Fibroblast of the aortic adventitia (primary cell): ENCODE measurements at regions not wholly inside any gene's neighbourhood (a gene's known extent, or its start where the extent isn't known, plus 50 kb on each side); places are given as distances from the start of the nearest gene placed in this dataset.
"Not testable (repeated sequence)": the region's sequence is repeated elsewhere in the genome, so short reads cannot be mapped to it uniquely, and the experiment has no call there.

Experiments used
- DNase-seq: peaks from one replicate; pipeline ENCODE4 v3.0.0-alpha.2; 2010; ENCODE audit warnings: low read depth
- H3K4me3 ChIP-seq: 2 replicates; pipeline ENCODE4 v1.5.1; 2011; ENCODE audit warnings: low read depth, mild to moderate bottlenecking, control low read depth, low read length, moderate library complexity
- TF ChIP-seq, protein P1 (sequence below): IDR thresholded peaks from 2 replicates; pipeline ENCODE4 v1.5.1; 2011; ENCODE audit warnings: mild to moderate bottlenecking, low read length, control low read depth, inconsistent platforms; ENCODE audit not compliant: insufficient read depth

DNA sequence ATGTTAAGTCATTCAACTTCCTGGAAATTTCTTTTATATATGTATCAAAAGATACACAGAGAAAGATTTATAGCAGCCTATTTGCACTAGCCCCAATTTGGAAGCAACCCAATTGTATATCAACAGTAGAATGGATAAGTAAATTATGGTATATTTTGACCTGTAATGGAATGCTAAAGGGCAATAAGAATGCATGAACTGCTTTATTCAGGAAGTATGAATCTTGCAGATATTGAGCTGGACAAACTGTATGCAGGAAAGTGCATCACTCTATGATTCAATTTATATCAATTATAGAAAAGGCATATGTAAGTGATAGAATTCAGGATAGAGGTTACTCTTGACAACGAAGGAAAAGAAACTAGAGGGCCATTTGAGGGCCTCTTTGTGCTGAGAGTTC is 913.1 kb upstream of the FBXO33 start:
- no peak overlapping the region for H3K4me3 ChIP-seq
- no peak for DNase-seq
- TF ChIP-seq, protein P1, sequence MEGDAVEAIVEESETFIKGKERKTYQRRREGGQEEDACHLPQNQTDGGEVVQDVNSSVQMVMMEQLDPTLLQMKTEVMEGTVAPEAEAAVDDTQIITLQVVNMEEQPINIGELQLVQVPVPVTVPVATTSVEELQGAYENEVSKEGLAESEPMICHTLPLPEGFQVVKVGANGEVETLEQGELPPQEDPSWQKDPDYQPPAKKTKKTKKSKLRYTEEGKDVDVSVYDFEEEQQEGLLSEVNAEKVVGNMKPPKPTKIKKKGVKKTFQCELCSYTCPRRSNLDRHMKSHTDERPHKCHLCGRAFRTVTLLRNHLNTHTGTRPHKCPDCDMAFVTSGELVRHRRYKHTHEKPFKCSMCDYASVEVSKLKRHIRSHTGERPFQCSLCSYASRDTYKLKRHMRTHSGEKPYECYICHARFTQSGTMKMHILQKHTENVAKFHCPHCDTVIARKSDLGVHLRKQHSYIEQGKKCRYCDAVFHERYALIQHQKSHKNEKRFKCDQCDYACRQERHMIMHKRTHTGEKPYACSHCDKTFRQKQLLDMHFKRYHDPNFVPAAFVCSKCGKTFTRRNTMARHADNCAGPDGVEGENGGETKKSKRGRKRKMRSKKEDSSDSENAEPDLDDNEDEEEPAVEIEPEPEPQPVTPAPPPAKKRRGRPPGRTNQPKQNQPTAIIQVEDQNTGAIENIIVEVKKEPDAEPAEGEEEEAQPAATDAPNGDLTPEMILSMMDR = no peak

DNA sequence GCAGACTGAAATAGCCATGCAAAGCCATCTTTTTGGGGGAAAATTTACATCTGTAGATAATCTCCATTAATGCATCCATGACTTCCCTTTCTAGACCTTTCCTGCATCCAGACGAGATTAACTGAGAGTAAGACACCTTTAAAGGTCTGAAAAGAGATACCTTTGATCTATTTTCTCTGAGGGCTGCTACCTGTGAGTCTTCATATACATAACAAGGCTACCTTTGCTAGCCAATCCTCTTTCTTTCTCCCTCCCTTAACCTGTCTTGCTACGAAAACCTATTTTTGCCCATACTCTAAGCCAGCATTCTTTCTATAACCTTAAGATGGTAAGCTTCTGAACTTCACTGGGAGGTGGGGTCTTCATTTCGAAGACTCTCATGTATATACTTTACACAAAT is 908.5 kb upstream of the FBXO33 start:
- DNase-seq = no peak
- TF ChIP-seq, protein P1 = no peak
- H3K4me3 ChIP-seq = no peak overlapping the region

DNA sequence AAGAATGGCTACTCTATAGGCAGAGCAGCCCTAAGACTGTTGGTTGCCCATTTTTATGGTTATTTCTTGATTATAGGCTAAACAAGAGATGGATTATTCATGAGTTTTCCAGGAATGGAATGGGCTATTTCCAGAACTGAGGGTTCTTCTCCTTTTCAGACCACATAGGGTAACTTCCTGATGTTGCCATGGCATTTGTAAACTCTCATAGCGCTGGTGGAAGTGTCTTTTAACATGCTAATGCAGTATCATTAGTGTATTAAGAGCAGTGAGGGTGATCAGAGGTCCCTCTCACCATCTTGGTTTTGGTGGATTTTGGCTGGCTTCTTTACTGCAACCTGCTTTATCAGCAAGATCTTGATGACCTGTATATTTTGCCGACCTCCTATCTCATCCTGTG is 904.6 kb upstream of the FBXO33 start:
- no peak for DNase-seq
- TF ChIP-seq, protein P1 = no peak
- H3K4me3 ChIP-seq = no peak overlapping the region

DNA sequence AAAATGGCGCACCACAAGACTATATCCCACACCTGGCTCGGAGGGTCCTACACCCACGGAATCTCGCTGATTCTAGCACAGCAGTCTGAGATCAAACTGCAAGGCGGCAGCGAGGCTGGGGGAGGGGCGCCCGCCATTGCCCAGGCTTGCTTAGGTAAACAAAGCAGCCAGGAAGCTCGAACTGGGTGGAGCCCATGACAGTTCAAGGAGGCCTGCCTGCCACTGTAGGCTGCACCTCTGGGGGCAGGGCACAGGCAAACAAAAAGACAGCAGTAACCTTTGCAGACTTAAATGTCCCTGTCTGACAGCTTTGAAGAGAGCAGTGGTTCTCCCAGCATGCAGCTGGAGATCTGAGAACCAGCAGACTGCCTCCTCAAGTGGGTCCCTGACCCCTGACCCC is 894.3 kb upstream of the FBXO33 start:
- DNase-seq, H3K4me3 ChIP-seq: not testable (repeated sequence)

DNA sequence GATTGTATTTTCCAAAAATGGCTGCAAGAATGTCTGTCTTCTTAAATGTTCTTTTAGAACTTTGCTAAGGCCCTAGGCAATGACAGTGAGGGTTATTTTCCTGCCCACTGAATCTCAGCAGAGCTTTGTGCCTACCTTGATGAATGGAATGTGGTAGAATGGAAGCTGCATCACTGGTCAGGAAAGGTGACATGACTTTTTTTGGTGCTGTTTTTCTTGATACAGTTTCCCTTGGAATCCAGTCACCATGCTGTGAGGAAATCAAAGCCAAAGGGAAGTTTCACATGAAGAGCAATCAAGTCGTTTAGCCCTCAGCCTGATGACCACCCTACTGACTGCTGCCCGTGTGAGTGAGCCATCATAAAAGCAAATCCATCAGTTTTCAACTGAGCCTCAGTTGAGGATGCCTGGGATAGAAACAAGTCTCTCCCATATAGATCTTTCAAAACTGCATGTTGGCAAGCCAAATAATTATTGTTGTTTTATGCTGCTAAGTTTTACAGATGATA is 886.0 kb upstream of the FBXO33 start:
- TF ChIP-seq, protein P1 = no peak
- no peak overlapping the region for H3K4me3 ChIP-seq
- DNase-seq = no peak

DNA sequence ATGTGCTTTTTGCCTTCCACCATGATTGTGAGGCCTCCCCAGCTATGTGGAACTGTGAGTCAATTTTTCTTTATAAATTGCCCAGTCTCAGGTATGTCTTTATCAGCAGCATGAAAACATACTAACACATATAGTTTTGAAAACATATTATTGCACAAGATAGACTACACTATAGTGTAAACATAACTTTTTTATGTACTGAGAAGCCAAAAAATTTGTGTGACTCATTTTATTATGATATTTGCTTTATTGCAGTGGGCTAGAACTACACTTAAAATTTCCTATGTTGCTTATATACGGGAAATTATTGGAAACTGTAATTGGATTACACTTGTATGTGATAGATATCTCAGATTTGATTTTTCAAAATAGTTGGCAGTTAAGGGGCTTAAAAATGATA is 885.5 kb upstream of the FBXO33 start:
- no peak for DNase-seq
- no peak overlapping the region for H3K4me3 ChIP-seq
- TF ChIP-seq, protein P1 = no peak

DNA sequence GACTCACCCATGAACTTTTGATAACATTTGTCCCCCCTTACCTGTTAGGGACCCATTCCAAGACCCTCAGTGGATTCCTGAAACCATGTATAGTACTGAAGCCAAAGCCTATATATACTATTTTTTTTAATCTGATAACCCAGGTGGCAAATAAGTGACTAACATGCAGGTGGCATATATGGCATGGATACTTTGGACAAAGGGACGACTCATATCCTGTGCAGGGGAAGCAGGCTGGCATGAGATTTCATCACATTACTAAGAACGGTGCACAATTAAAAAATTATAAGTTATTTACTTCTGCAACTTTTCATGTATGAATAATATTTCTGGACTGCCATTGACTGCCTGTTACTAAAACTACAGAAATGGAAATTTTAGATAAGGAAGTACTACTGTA is 880.1 kb upstream of the FBXO33 start:
- no peak overlapping the region for H3K4me3 ChIP-seq
- no peak for DNase-seq
- TF ChIP-seq, protein P1 = no peak
